Effector memory CD8-positive, alpha-beta T cell (primary cell): ENCODE measurements at regions not wholly inside any gene's neighbourhood (a gene's known extent, or its start where the extent isn't known, plus 50 kb on each side); places are given as distances from the start of the nearest gene placed in this dataset.

ENCODE experiments used
- ATAC-seq: fragments of 150-1000 bp; cut with Tn5 transposase; replicated peaks from 2 replicates; pipeline ENCODE4 v1.10.0; 2021; ENCODE audit warnings: mild to moderate bottlenecking, moderate library complexity
- DNase-seq, 3 experiments: peaks; one replicate each; pipeline ENCODE4 v3.0.0; 2021
- H3K27ac Mint-ChIP-seq, 2 donors: one replicate each; pipeline ENCODE4 v1.8.0; 2022; ENCODE audit warnings: mild to moderate bottlenecking in 2 of 2, mixed read lengths in 2 of 2, moderate library complexity in 2 of 2
- H3K27me3 Mint-ChIP-seq, 2 donors: one replicate each; pipeline ENCODE4 v1.8.0; 2022; ENCODE audit warnings: mixed read lengths in 2 of 2
- H3K36me3 Mint-ChIP-seq: one replicate; pipeline ENCODE4 v1.8.0; 2022; ENCODE audit warnings: mild to moderate bottlenecking, moderate library complexity, mixed read lengths; ENCODE audit not compliant: insufficient read depth
- H3K4me1 Mint-ChIP-seq, 2 donors: one replicate each; pipeline ENCODE4 v1.8.0; 2022; ENCODE audit warnings: low read depth in 2 of 2, mixed read lengths in 2 of 2
- H3K4me3 Mint-ChIP-seq, 2 donors: one replicate each; pipeline ENCODE4 v1.8.0; 2022; ENCODE audit warnings: mild to moderate bottlenecking in 2 of 2, mixed read lengths in 2 of 2, moderate library complexity in 2 of 2
- H3K9me3 Mint-ChIP-seq, 2 donors: one replicate each; pipeline ENCODE4 v1.8.0; 2022; ENCODE audit warnings: mixed read lengths in 2 of 2

GRCh38 chr14:43939836-43940235, 567.2 kb downstream of the FSCB start:
- Mint-ChIP-seq H3K4me1 (no peaks in the 10 kb centered on the region), H3K9me3 (peaks cover 4 to 9% of the 10 kb centered on the region in 2 donors), H3K27ac (no peak overlapping the region), H3K4me3 (no peak overlapping the region), H3K27me3 (no peaks in the 10 kb centered on the region), H3K36me3 (peaks cover 3% of the 10 kb centered on the region)
- no peak for ATAC-seq
- DNase-seq = no peak

- Mint-ChIP-seq H3K4me3 (no peak overlapping the region), H3K27ac (no peak overlapping the region), H3K27me3 (no peaks in the 10 kb centered on the region), H3K9me3 (peaks cover 4 to 9% of the 10 kb centered on the region in 2 donors), H3K4me1 (no peaks in the 10 kb centered on the region), H3K36me3 (peaks cover 3% of the 10 kb centered on the region)
- DNase-seq = no peak
- no peak for ATAC-seq
Measured at GRCh38 chr14:43938588-43939281, 568.3 kb downstream of the FSCB start.

GRCh38 chr14:43937001-43937400, 570.1 kb downstream of the FSCB start:
- DNase-seq (no peak), ATAC-seq (no peak)
- Mint-ChIP-seq H3K27me3 (no peaks in the 10 kb centered on the region), H3K4me3 (no peak overlapping the region), H3K4me1 (no peaks in the 10 kb centered on the region), H3K9me3 (peaks cover 0 to 9% of the 10 kb centered on the region in 2 donors), H3K36me3 (peaks cover 3% of the 10 kb centered on the region), H3K27ac (no peak overlapping the region)

- DNase-seq (no peak), ATAC-seq (no peak)
- Mint-ChIP-seq H3K9me3 (peaks cover 0 to 9% of the 10 kb centered on the region in 2 donors), H3K36me3 (no peaks in the 10 kb centered on the region), H3K4me1 (no peaks in the 10 kb centered on the region), H3K27ac (no peak overlapping the region), H3K27me3 (no peaks in the 10 kb centered on the region), H3K4me3 (no peak overlapping the region)
Measured at GRCh38 chr14:43934102-43934501, 573.0 kb downstream of the FSCB start.

- Mint-ChIP-seq H3K4me1 (no peaks in the 10 kb centered on the region), H3K36me3 (no peaks in the 10 kb centered on the region), H3K27me3 (no peaks in the 10 kb centered on the region), H3K9me3 (peaks cover 5 to 39% of the 10 kb centered on the region in 2 donors), H3K4me3 (no peak overlapping the region), H3K27ac (no peak overlapping the region)
- no peak for DNase-seq
- ATAC-seq = no peak
Measured at GRCh38 chr14:43914041-43914693, 592.9 kb downstream of the FSCB start.

GRCh38 chr14:43903209-43903608, 603.9 kb downstream of the FSCB start:
- H3K27ac Mint-ChIP-seq = no peak overlapping the region
- DNase-seq = no peak
- no peaks in the 10 kb centered on the region for H3K36me3 Mint-ChIP-seq
- H3K4me3 Mint-ChIP-seq = no peak overlapping the region
- H3K9me3 Mint-ChIP-seq = peaks cover 4 to 7% of the 10 kb centered on the region in 2 donors
- H3K27me3 Mint-ChIP-seq = no peaks in the 10 kb centered on the region
- no peak for ATAC-seq
- H3K4me1 Mint-ChIP-seq = no peaks in the 10 kb centered on the region

GRCh38 chr14:43901911-43902673, 605.0 kb downstream of the FSCB start:
- ATAC-seq = no peak
- H3K27ac Mint-ChIP-seq = no peak overlapping the region
- peaks cover 4 to 7% of the 10 kb centered on the region in 2 donors for H3K9me3 Mint-ChIP-seq
- H3K27me3 Mint-ChIP-seq = no peaks in the 10 kb centered on the region
- no peak for DNase-seq
- no peaks in the 10 kb centered on the region for H3K36me3 Mint-ChIP-seq
- no peak overlapping the region for H3K4me3 Mint-ChIP-seq
- no peaks in the 10 kb centered on the region for H3K4me1 Mint-ChIP-seq

GRCh38 chr14:43900173-43900655, 606.9 kb downstream of the FSCB start:
- Mint-ChIP-seq H3K4me3 (no peak overlapping the region), H3K27ac (no peak overlapping the region), H3K4me1 (no peaks in the 10 kb centered on the region), H3K27me3 (no peaks in the 10 kb centered on the region), H3K9me3 (peaks cover 4 to 7% of the 10 kb centered on the region in 2 donors), H3K36me3 (no peaks in the 10 kb centered on the region)
- DNase-seq (no peak), ATAC-seq (no peak)

- ATAC-seq (no peak), DNase-seq (no peak)
- Mint-ChIP-seq H3K4me1 (no peaks in the 10 kb centered on the region), H3K9me3 (peaks cover 2 to 7% of the 10 kb centered on the region in 2 donors), H3K36me3 (no peaks in the 10 kb centered on the region), H3K4me3 (no peak overlapping the region), H3K27ac (no peak overlapping the region), H3K27me3 (no peaks in the 10 kb centered on the region)
Measured at GRCh38 chr14:43898687-43899086, 608.4 kb downstream of the FSCB start.

GRCh38 chr14:43896044-43896443, 611.0 kb downstream of the FSCB start:
- Mint-ChIP-seq H3K36me3 (no peaks in the 10 kb centered on the region), H3K27ac (no peak overlapping the region), H3K4me3 (no peak overlapping the region), H3K9me3 (peaks cover 7% of the 10 kb centered on the region in 2 donors), H3K27me3 (no peaks in the 10 kb centered on the region), H3K4me1 (no peaks in the 10 kb centered on the region)
- DNase-seq (no peak), ATAC-seq (no peak)

- ATAC-seq (no peak), DNase-seq (no peak)
- Mint-ChIP-seq H3K27me3 (no peaks in the 10 kb centered on the region), H3K4me3 (no peak overlapping the region), H3K36me3 (no peaks in the 10 kb centered on the region), H3K27ac (no peak overlapping the region), H3K9me3 (peaks cover 0 to 7% of the 10 kb centered on the region in 2 donors), H3K4me1 (no peaks in the 10 kb centered on the region)
Measured at GRCh38 chr14:43894534-43894933, 612.5 kb downstream of the FSCB start.

- peaks cover 0 to 8% of the 10 kb centered on the region in 2 donors for H3K9me3 Mint-ChIP-seq
- no peaks in the 10 kb centered on the region for H3K36me3 Mint-ChIP-seq
- ATAC-seq (no peak), DNase-seq (no peak)
- H3K27me3 Mint-ChIP-seq = no peaks in the 10 kb centered on the region
- H3K4me3 Mint-ChIP-seq = no peak overlapping the region
- no peak overlapping the region for H3K27ac Mint-ChIP-seq
- H3K4me1 Mint-ChIP-seq = no peaks in the 10 kb centered on the region
Measured at GRCh38 chr14:43887523-43887922, 619.6 kb downstream of the FSCB start.

- Mint-ChIP-seq H3K36me3 (no peaks in the 10 kb centered on the region), H3K9me3 (peaks cover 8% of the 10 kb centered on the region in 2 donors), H3K27me3 (no peaks in the 10 kb centered on the region), H3K27ac (no peak overlapping the region), H3K4me1 (no peaks in the 10 kb centered on the region), H3K4me3 (no peak overlapping the region)
- no peak for DNase-seq
- ATAC-seq = no peak
Measured at GRCh38 chr14:43877351-43877960, 629.6 kb downstream of the FSCB start.
